Mucosa of descending colon (tissue), 3 donors: ENCODE measurements at regions not wholly inside any gene's neighbourhood (a gene's known extent, or its start where the extent isn't known, plus 50 kb on each side); places are given as distances from the start of the nearest gene placed in this dataset.

Source experiments
- ATAC-seq: fragments of 200-7000 bp; cut with Tn5 transposase; one replicate; pipeline ENCODE4 v1.9.1; 2020; ENCODE audit warnings: mild to moderate bottlenecking, moderate library complexity
- DNase-seq, 3 donors: peaks; one replicate each; pipeline ENCODE4 v3.0.0-alpha.2; 2020
- H3K36me3 ChIP-seq: fragments of 200-600 bp; one replicate; pipeline ENCODE4 v1.8.0; 2021; ENCODE audit warnings: low read depth, mild to moderate bottlenecking
- H3K4me1 ChIP-seq: fragments of 200-600 bp; one replicate; pipeline ENCODE4 v1.8.0; 2021; ENCODE audit warnings: low read depth, mild to moderate bottlenecking
- H3K4me3 ChIP-seq: fragments of 200-600 bp; one replicate; pipeline ENCODE4 v1.8.0; 2021; ENCODE audit warnings: mild to moderate bottlenecking
- H3K9me3 ChIP-seq: fragments of 200-600 bp; one replicate; pipeline ENCODE4 v1.8.0; 2021; ENCODE audit warnings: mild to moderate bottlenecking
- CTCF ChIP-seq: fragments of 200-600 bp; IDR thresholded peaks from one replicate; pipeline ENCODE4 v1.8.0; 2022; ENCODE audit warnings: antibody characterized with exemption, mild to moderate bottlenecking
- intact Hi-C, 2 donors: fragments of 100-400 bp; cut with DNase I in 1 of 2; cut with micrococcal nuclease in 1 of 2; formaldehyde crosslinking; loops; one replicate each; pipeline versions ENCODE4 v1.11.0 to v1.11.1; 2022; cut with DNase I, micrococcal nuclease
- donor health status: DM: no; HTN: no; CAD: no; lungs with moderate emphysema.
- donor health status: DM: no; HTN: no; CAD: no.
- donor health status: DM: no; HTN: yes; CAD: no.

GRCh38 chr6:145042559-145042958, 692.8 kb downstream of the EPM2A start:
- intact Hi-C loops, result no loop called here
- TF ChIP-seq CTCF, result no peak
- DNase-seq, result no peak
- Histone ChIP-seq H3K9me3 (no peaks in the 10 kb centered on the region), H3K4me3 (no peak overlapping the region), H3K36me3 (no peaks in the 10 kb centered on the region), H3K4me1 (no peaks in the 10 kb centered on the region)
- no peak for ATAC-seq

GRCh38 chr6:145043926-145044500, 691.3 kb downstream of the EPM2A start:
- no peak for ATAC-seq
- no peak for DNase-seq
- no peak for TF ChIP-seq CTCF
- Histone ChIP-seq H3K4me1 (no peaks in the 10 kb centered on the region), H3K4me3 (no peak overlapping the region), H3K9me3 (no peaks in the 10 kb centered on the region), H3K36me3 (no peaks in the 10 kb centered on the region)
- intact Hi-C loops, result no loop called here

GRCh38 chr6:145044641-145045246, 690.6 kb downstream of the EPM2A start:
- DNase-seq (no peak), ATAC-seq (no peak)
- Histone ChIP-seq H3K4me3 (no peak overlapping the region), H3K4me1 (no peaks in the 10 kb centered on the region), H3K36me3 (no peaks in the 10 kb centered on the region), H3K9me3 (no peaks in the 10 kb centered on the region)
- no peak for TF ChIP-seq CTCF
- intact Hi-C loops, result no loop called here

GRCh38 chr6:145045582-145045981, 689.7 kb downstream of the EPM2A start:
- ATAC-seq (no peak), DNase-seq (no peak)
- Histone ChIP-seq H3K9me3 (no peaks in the 10 kb centered on the region), H3K4me3 (no peak overlapping the region), H3K4me1 (no peaks in the 10 kb centered on the region), H3K36me3 (no peaks in the 10 kb centered on the region)
- intact Hi-C loops, result no loop called here
- TF ChIP-seq CTCF, result no peak

- no peak for TF ChIP-seq CTCF
- no peak for DNase-seq
- H3K36me3 ChIP-seq, result no peaks in the 10 kb centered on the region
- intact Hi-C loops, result no loop called here
- H3K4me3 ChIP-seq, result no peak overlapping the region
- ATAC-seq, result no peak
- H3K4me1 ChIP-seq, result no peaks in the 10 kb centered on the region
- H3K9me3 ChIP-seq, result no peaks in the 10 kb centered on the region
Measured at GRCh38 chr6:145047891-145048290, 687.4 kb downstream of the EPM2A start.
